Ammon's horn (tissue), 1 donor: ENCODE measurements at regions not wholly inside any gene's neighbourhood (a gene's known extent, or its start where the extent isn't known, plus 50 kb on each side); places are given as distances from the start of the nearest gene placed in this dataset.

Experiments
- DNase-seq: peaks from one replicate; pipeline ENCODE4 v3.0.0-alpha.2; 2016; ENCODE audit warnings: low spot score

- no peak for DNase-seq
Measured at GRCh38 chr1:163013826-163014600, 55.1 kb upstream of the RGS4 start.

DNA sequence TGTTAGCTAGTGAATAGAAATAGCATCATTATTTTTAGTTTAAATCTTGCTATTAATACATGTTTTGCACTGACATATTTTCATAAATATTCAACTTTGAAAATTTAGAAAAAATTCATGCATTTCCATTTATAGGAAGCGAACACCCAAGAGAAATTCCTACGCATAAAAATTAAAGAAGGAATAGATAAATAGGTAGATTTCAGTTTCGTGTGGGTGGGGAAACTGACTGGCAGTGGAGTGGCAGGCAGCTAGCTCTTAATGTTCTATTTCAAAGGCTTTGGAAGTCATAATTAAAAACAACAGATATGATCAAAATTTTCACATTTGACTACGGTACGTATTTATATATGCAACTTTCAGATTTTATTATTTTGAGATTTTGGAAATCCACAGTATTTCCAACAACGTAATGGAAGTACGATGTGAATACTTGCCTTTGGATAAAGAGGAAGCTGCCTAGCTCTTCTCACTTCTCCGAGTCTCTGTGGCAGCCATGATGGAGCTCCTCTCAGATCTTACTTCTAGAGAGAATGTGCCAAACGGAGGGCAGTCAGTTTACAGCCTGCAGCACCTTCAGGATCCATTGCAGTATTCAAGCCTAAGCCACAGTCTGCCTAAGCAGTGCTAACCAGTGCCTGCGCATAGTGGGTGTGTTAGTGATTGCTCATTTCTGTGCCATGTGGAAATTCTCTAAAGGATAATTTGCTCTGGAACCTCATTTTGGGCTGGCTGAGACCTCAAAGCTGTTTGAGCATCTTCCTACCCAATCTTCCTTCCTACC lies 62.9 kb upstream of the RGS4 start:
- DNase-seq: no peak

GRCh38 chr1:162997499-162998285 lies 71.5 kb upstream of the RGS4 start:
- DNase-seq: no peak

DNA sequence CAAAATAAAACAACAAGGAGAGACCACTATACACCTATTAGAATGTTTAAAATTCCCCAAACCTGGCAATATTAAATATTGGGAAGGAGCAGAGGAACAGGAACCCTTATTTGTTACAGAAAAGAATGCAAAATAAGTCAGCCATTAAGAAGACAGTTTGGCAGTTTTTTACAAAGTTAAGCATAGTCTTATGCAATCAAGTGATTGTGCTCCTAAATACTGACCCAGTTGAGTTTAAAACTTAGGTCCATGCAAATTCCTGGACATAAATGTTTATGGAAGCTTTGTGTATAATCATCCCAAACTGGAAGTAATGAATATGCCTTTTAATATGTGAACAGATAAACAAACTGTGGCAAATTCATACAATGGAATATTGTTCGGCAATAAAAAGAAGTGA lies 72.9 kb upstream of the RGS4 start:
- no peak for DNase-seq

GRCh38 chr1:162994921-162995320 lies 74.2 kb upstream of the RGS4 start:
- no peak for DNase-seq

DNA sequence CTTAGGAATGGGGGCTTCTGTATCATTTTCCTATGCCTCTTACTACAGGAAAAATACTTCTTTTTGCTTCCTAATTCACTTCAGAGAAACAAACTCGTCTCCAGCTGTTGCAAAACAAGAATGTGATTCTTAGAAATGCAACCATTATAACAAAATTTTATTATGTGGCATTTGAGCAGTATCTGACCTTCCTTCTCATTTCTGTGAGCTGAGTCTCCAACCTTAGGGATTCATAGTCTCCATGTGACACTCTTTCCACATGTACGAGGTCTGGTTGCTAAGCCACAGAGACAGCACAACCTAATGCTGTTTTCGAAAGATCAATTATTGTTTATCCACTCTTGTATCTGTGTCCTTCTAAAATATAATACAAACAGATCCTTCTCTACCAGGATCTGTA lies 75.3 kb upstream of the RGS4 start:
- no peak for DNase-seq

DNA sequence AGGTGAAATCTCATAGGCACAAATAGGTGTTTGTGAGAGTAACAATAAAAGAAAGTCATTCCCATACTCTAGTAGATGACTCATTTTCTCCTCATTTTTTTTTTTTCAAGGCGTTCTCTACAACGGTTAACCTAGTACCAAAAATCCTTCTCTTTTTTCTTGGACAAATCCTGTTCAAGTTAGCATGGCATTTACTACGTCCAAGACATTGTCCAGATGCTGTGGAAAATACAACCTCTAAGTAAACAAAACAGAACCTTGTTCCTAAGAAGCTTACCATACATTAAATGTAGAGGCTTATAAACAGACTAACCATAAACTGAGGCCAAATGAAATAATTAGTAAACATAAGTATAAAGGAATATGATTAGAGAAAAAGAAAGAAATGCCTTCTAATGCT lies 76.2 kb upstream of the RGS4 start:
- no peak for DNase-seq

DNA sequence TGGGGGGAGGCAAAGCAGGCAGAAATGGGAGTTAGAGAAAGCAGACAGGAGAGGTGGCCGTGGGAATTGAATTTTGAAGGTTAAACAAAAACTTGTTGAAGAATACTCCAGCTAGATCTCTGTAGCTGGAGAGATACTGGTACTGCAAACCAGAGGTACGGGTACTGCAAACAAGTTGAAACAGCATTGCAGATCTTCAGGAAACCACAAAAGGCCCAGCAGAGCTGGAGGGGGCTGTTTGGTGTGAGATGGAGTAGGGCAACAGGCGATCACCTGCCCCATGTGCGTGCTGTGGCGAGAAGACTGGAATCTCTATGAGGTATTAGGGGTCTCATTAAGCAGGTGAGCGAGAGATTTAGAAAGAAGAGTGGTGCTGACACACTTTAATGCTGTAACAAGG lies 77.7 kb upstream of the RGS4 start:
- DNase-seq: no peak

DNA sequence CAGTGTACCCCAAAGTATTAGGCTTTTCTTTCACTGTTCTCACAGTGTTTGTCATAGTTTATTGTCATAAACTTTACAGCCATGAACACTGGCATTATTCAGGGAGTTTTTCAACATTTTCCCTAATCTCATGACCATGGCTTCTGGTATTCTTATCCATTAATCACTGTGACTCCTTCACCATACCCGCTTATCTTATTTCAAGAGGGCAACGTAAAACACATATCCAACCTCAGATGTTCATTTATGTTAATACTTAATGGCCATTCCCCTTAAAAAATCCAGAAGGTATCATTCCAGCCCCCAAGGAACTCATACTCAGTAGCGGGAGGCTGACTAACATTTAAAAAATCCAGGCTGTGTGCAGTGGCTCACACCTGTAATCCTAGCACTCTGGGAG lies 78.5 kb upstream of the RGS4 start:
- no peak for DNase-seq

DNA sequence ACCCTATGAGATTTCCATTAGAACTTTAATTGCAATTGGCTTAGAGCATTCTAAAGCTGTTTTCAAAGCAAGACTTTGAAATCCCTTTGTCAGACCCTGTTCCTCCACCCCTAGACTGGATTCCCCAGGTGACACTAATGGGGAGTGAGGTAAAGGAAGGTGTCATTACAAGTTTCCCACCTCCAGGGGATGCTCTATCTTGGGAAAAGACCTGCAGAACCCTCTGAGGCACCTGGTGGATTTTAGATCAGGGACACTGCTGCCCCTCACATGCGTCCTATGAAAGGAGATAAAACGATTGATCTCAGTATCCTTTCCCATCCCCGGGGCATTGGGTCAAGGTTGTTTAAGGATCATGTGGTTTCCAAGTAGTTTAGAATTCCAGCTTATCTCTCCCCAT lies 80.3 kb upstream of the RGS4 start:
- no peak for DNase-seq

- no peak for DNase-seq
Measured at GRCh38 chr1:162987866-162988265, 81.3 kb upstream of the RGS4 start.

GRCh38 chr1:162985816-162986435 lies 83.2 kb upstream of the RGS4 start:
- DNase-seq: no peak

DNA sequence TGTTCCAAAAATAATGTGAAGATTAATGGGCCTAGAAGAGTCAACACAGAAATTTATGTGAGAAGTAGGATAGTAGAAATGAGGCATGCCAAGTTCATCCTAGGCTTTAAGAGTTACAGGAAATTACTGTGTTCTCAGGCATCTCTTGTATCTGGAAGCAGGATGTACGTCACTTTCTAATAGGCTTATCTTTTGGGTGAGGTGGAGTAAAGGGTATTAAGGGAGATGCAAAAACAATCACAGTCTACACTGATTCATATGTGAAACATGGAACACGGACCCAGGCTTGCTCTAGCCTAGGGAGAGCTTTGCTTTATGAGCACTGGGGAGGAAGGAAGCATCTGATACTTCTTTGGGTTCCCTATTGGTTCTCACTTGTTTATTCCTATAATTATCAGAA lies 84.5 kb upstream of the RGS4 start:
- DNase-seq: no peak

GRCh38 chr1:162983671-162984425 lies 85.3 kb upstream of the RGS4 start:
- DNase-seq: no peak

DNA sequence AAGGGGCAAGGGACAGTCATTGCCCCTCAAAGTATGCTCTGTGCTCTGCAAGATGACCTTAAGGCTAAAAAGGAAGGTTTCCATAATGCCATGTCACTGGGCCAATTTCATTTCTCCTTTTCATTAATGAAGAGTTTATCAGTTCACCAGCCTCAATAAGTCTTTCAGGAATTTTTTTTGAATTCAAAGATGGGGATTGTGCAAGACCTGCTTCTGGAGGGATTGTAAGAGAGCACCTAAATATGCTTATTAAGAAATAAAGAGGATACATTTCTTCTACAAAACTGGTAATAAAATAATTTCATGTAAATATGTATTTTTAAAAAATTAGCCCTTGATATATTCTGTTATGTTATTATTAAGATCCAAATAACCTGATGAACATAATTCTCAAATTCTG lies 86.8 kb upstream of the RGS4 start:
- DNase-seq: no peak

GRCh38 chr1:162977944-162978568 lies 91.1 kb upstream of the RGS4 start:
- DNase-seq: no peak

DNA sequence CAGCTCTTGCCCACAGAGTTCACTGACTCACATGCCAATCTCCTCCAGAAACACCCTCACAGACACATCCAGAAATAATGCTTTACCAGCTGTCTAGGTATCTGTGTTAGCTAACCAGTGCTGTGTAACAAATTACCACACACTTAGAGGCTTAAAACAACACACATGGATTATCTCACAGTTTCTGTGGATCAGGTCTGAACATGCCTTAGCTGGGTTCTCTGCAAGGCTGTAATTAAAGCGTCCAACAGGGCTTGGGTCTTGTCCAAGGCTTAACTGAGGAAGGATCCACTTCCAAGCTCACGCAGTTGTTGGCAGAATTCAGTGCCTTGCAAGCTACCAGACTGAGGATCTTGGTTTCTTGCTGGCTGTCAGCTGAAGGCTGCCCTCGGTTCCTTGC lies 92.5 kb upstream of the RGS4 start:
- DNase-seq: no peak

DNA sequence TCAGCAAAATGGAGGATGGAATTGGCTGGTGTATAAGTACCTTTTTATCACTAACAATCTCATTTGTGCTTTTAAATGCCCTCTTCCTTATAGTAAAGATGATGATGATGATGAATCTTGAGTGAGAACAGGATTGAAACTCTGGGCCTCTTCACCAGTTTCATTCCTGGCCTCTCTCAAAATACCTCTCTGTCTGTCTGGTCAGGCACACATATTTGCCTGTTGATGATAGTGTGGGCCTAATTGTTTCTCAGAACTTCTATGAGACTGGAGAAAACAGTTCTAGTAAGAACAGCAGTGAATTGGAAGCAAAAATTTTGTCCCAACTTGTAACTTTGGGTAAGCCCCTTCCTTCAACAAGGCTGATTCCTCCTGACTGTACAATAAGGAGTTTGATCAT lies 94.4 kb upstream of the RGS4 start:
- no peak for DNase-seq

DNA sequence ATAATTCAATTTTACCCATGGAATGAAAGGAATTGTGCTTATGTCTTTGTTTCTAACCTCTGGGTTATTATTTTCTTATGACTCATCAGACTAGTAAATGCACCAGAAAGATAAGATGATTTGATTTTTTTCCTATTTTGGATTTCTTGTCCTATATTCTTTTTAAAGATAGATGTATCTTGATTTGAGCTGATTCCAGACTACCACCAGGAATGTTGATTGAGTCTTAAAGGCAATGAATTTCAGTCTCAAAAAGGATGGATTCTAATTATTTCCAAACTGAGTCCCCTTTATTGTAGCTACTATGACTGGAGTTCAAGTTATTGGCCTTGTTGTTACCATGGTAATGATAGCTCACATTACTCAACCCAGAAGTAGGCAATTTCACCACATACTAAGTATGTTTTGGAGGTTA lies 95.8 kb upstream of the RGS4 start:
- no peak for DNase-seq

DNA sequence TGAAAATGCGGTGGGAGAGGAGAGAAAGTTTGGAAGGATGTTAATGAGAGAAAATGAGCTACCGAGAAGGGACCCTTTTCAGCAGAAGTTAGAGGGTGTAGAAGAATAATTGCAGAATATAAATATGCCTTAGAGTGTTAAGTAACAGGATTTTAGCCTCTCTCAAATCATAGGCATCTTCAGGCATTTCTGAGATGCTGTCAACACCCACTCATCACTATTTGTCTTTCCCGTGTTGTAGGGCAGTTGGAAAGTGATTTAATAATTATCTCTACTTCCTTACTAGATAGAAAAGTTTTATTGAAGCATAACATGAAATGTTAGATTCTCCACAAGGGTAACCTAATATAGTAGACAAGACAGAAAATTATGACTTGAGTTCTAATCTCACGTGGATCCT lies 96.4 kb upstream of the RGS4 start:
- DNase-seq: no peak

DNA sequence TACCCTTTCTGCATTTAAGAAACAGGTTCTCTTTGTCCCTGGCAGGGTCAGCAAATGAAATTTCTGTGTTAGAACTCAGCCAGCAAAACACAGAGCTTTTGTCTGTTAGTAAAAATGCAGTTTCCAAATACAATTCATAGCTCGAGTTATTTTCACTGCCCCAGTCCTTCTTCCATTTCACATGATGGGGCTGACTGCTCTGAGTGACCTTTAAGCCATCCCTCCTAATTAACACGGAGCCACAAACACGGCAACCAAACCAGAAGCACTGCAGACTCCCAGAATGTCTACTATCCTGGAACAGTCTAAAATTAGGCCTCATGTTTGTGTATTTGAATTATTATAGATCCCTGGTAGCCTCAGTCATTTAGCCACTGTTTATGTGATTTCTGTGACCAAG lies 99.1 kb upstream of the RGS4 start:
- DNase-seq: no peak
